OCI-LY7 (cell line): ENCODE measurements at regions not wholly inside any gene's neighbourhood (a gene's known extent, or its start where the extent isn't known, plus 50 kb on each side); places are given as distances from the start of the nearest gene placed in this dataset.

Source experiments
- BruUV-seq: library from RNA; stranded (reverse); fragments of 400-500 nt; replicated peaks from 2 replicates; lab custom pipeline; 2021; lab: Mats Ljungman, UMichigan
- CTCF ChIA-PET: fragments of 300-600 bp; sonication (Branson Sonifier 250); formaldehyde crosslinking; loops from one replicate; lab custom pipeline; 2022; ENCODE audit warnings: antibody characterized with exemption; ENCODE audit not compliant: unreplicated experiment; lab: Charles Lee
- POLR2A ChIA-PET: fragments of 300-600 bp; sonication (Branson Sonifier 250); formaldehyde crosslinking; loops from one replicate; lab custom pipeline; 2022; ENCODE audit warnings: antibody characterized with exemption; lab: Charles Lee
- DNase-seq: peaks from one replicate; pipeline ENCODE4 v3.0.0-alpha.2; 2015; ENCODE audit warnings: low spot score
- H2AFZ ChIP-seq: fragments of 200-600 bp; sonication (generic), shearing (Covaris generic); 2 replicates; pipeline ENCODE4 v1.6.1; 2014; ENCODE audit warnings: mild to moderate bottlenecking, antibody characterized with exemption, low read length, moderate library complexity
- H3K27ac ChIP-seq: fragments of 200-600 bp; sonication (generic); 2 replicates; pipeline ENCODE4 v1.5.1; 2014; ENCODE audit warnings: mixed run types, low read depth, mild to moderate bottlenecking, moderate library complexity, low read length, inconsistent platforms; ENCODE audit not compliant: poor library complexity, severe bottlenecking
- H3K36me3 ChIP-seq: fragments of 200-600 bp; sonication (generic); 2 replicates; pipeline ENCODE4 v1.6.1; 2014; ENCODE audit warnings: mild to moderate bottlenecking, antibody characterized with exemption, low read length, moderate library complexity, mixed read lengths; ENCODE audit not compliant: insufficient read depth
- H3K4me1 ChIP-seq: fragments of 200-600 bp; sonication (generic); 2 replicates; pipeline ENCODE4 v1.5.1; 2014; ENCODE audit warnings: mild to moderate bottlenecking, low read length; ENCODE audit not compliant: insufficient read depth, poor library complexity, severe bottlenecking
- H3K4me2 ChIP-seq: fragments of 200-600 bp; sonication (generic); 2 replicates; pipeline ENCODE4 v1.6.1; 2014; ENCODE audit warnings: mild to moderate bottlenecking, low read length
- H3K4me3 ChIP-seq: fragments of 200-600 bp; sonication (generic); 2 replicates; pipeline ENCODE4 v1.5.1; 2014; ENCODE audit warnings: mild to moderate bottlenecking, low read depth, low read length; ENCODE audit not compliant: poor library complexity, severe bottlenecking
- H3K79me2 ChIP-seq: fragments of 200-600 bp; sonication (generic); 2 replicates; pipeline ENCODE4 v1.6.1; 2016; ENCODE audit warnings: low read depth, mild to moderate bottlenecking, low read length, moderate library complexity, mixed read lengths; ENCODE audit not compliant: insufficient read depth
- H3K9me2 ChIP-seq: fragments of 200-600 bp; sonication (generic); 2 replicates; pipeline ENCODE4 v1.6.1; 2016; ENCODE audit warnings: mild to moderate bottlenecking, low read length, mixed read lengths; ENCODE audit not compliant: insufficient read depth
- H3K9me3 ChIP-seq: fragments of 200-600 bp; sonication (generic); 2 replicates; pipeline ENCODE4 v1.6.1; 2014; ENCODE audit warnings: mild to moderate bottlenecking, mixed run types, low read length, mixed read lengths
- H4K20me1 ChIP-seq: fragments of 200-600 bp; sonication (generic); 2 replicates; pipeline ENCODE4 v1.6.1; 2014; ENCODE audit warnings: mild to moderate bottlenecking, antibody characterized with exemption, low read length, moderate library complexity, mixed read lengths; ENCODE audit not compliant: insufficient read depth
- EZH2phosphoT487 ChIP-seq: fragments of 200-600 bp; sonication (generic); IDR thresholded peaks from 2 replicates; pipeline ENCODE4 v1.6.1; 2018; ENCODE audit warnings: low read depth, borderline replicate concordance, mild to moderate bottlenecking, mixed run types, antibody characterized with exemption, low read length, moderate library complexity, mixed read lengths
- intact Hi-C: fragments of 100-400 bp; cut with micrococcal nuclease; formaldehyde crosslinking; loops from one replicate; pipeline ENCODE4 v1.10.0; 2022; ENCODE audit not compliant: unreplicated experiment
- TF ChIP-seq, protein P1 (sequence below): fragments of 200-600 bp; sonication (generic); conservative IDR thresholded peaks from 2 replicates; pipeline ENCODE4 v1.5.1; 2014; ENCODE audit warnings: mild to moderate bottlenecking, antibody characterized with exemption, low read length, moderate library complexity, mixed read lengths

DNA sequence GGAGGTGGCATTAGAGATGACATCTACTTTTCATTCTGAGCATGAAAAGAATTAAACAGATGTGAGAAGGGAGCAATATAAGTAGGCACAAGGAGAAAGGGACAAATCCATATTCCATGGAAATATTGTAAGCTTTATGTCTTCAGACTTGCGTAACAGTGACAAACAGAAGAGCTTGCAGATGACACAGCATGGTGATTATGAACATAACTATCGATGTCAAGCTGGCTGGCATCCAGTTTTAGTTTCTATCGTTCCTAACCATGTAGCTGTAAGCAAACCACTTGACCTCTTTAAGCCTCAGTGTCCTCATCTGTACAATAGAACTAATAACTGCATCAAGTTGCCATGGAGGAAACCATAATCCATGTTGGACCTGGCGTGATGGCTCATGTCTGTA is 246.7 kb upstream of the ADRA1B start:
- H2AFZ ChIP-seq, result no peak overlapping the region
- no TSS peak for BruUV-seq
- no peaks in the 10 kb centered on the region for H3K36me3 ChIP-seq
- H3K4me1 ChIP-seq, result no peaks in the 10 kb centered on the region
- no peak overlapping the region for H3K27ac ChIP-seq
- H4K20me1 ChIP-seq, result no peaks in the 10 kb centered on the region
- no peak for DNase-seq
- intact Hi-C loops, result no loop called here
- no peak for TF ChIP-seq EZH2phosphoT487
- TF ChIP-seq, protein P1, sequence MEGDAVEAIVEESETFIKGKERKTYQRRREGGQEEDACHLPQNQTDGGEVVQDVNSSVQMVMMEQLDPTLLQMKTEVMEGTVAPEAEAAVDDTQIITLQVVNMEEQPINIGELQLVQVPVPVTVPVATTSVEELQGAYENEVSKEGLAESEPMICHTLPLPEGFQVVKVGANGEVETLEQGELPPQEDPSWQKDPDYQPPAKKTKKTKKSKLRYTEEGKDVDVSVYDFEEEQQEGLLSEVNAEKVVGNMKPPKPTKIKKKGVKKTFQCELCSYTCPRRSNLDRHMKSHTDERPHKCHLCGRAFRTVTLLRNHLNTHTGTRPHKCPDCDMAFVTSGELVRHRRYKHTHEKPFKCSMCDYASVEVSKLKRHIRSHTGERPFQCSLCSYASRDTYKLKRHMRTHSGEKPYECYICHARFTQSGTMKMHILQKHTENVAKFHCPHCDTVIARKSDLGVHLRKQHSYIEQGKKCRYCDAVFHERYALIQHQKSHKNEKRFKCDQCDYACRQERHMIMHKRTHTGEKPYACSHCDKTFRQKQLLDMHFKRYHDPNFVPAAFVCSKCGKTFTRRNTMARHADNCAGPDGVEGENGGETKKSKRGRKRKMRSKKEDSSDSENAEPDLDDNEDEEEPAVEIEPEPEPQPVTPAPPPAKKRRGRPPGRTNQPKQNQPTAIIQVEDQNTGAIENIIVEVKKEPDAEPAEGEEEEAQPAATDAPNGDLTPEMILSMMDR, result no peak
- POLR2A ChIA-PET, result interaction anchor here (0.9 kb wide), 1 partner anchor 22 kb away, joined by 6 read pairs; no protein-coding TSS in a partner anchor
- H3K9me3 ChIP-seq, result no peaks in the 10 kb centered on the region
- no peaks in the 10 kb centered on the region for H3K9me2 ChIP-seq
- CTCF ChIA-PET, result no interaction called here
- H3K4me2 ChIP-seq, result no peak overlapping the region
- H3K4me3 ChIP-seq, result no peak overlapping the region
- no peaks in the 10 kb centered on the region for H3K79me2 ChIP-seq

DNA sequence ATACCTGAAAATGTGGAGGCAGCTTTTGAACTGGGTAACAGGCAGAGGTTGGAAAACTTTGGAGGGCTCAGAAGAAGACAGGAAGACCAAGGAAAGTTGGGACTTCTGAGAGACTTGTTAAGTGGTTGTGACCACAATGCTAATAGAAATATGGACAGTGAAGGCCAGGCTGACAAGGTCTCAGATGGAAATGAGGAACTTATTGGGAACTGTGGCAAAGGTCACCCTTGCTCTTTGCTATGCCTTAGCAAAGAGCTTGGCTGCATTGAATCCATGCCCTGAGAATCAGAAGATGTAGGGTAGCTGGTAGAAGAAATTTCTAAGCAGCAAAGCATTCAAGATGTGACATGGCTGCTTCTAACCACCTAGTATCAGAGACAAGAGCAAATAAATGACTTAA is 244.4 kb upstream of the ADRA1B start:
- ChIA-PET CTCF (no interaction called here), POLR2A (interaction anchor here (0.6 to 0.7 kb wide), 2 partner anchors 706 to 750 kb away, joined by 4 read pairs; partner anchors contain the start of gene PTTG1)
- no TSS peak for BruUV-seq
- Histone ChIP-seq H3K27ac (no peak overlapping the region), H4K20me1 (no peaks in the 10 kb centered on the region), H3K4me2 (no peak overlapping the region), H3K4me1 (no peaks in the 10 kb centered on the region), H3K79me2 (no peaks in the 10 kb centered on the region), H2AFZ (no peak overlapping the region), H3K9me2 (no peaks in the 10 kb centered on the region), H3K9me3 (no peaks in the 10 kb centered on the region), H3K36me3 (no peaks in the 10 kb centered on the region), H3K4me3 (no peak overlapping the region)
- TF ChIP-seq EZH2phosphoT487, result no peak
- TF ChIP-seq, protein P1, result no peak
- intact Hi-C loops, result no loop called here
- no peak for DNase-seq

DNA sequence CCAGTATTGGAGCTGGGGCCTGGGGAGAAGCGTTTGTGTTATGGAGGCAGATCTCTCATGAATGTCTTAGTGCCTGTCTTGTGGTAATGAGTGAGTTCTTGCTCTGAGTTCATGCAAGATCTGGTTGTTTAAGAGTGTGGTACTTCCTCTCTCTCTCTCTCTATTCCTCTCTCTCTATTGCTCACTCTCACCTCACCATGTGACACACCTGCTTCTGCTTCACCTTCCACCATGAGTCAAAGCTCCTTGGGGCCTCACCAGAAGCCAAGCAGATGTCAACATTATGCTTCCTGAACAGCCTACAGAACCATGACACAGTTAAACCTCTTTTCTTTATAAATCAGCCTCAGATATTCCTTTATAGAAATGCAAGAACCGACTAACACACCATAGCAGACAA is 242.7 kb upstream of the ADRA1B start:
- H3K4me2 ChIP-seq, result no peak overlapping the region
- H3K79me2 ChIP-seq, result no peaks in the 10 kb centered on the region
- intact Hi-C loops, result no loop called here
- H3K4me1 ChIP-seq, result no peaks in the 10 kb centered on the region
- H4K20me1 ChIP-seq, result no peaks in the 10 kb centered on the region
- ChIA-PET CTCF (no interaction called here), POLR2A (no interaction called here)
- no peak for TF ChIP-seq EZH2phosphoT487
- TF ChIP-seq, protein P1, result no peak
- no TSS peak for BruUV-seq
- no peaks in the 10 kb centered on the region for H3K9me3 ChIP-seq
- no peak overlapping the region for H2AFZ ChIP-seq
- no peaks in the 10 kb centered on the region for H3K9me2 ChIP-seq
- H3K27ac ChIP-seq, result no peak overlapping the region
- H3K4me3 ChIP-seq, result no peak overlapping the region
- DNase-seq, result no peak
- no peaks in the 10 kb centered on the region for H3K36me3 ChIP-seq
